Activated naive CD8-positive, alpha-beta T cell treated with anti-CD3 and anti-CD28 coated beads for 36 hours (primary cell): ENCODE measurements at regions not wholly inside any gene's neighbourhood (a gene's known extent, or its start where the extent isn't known, plus 50 kb on each side); places are given as distances from the start of the nearest gene placed in this dataset.
"Not testable (repeated sequence)": the region's sequence is repeated elsewhere in the genome, so short reads cannot be mapped to it uniquely, and the experiment has no call there.

Experiments used
- DNase-seq: peaks from one replicate; pipeline ENCODE4 v3.0.0; 2021
- H3K27ac Mint-ChIP-seq: one replicate; pipeline ENCODE4 v1.8.0; 2022; ENCODE audit warnings: mild to moderate bottlenecking, moderate library complexity, mixed read lengths
- H3K27me3 Mint-ChIP-seq: one replicate; pipeline ENCODE4 v1.8.0; 2022; ENCODE audit warnings: mild to moderate bottlenecking, mixed read lengths
- H3K36me3 Mint-ChIP-seq: one replicate; pipeline ENCODE4 v1.8.0; 2021; ENCODE audit warnings: mild to moderate bottlenecking, mixed read lengths
- H3K4me1 Mint-ChIP-seq: one replicate; pipeline ENCODE4 v1.8.0; 2021; ENCODE audit warnings: mixed read lengths
- H3K4me3 Mint-ChIP-seq: one replicate; pipeline ENCODE4 v1.8.0; 2022; ENCODE audit warnings: mild to moderate bottlenecking, moderate library complexity, mixed read lengths
- H3K9me3 Mint-ChIP-seq: one replicate; pipeline ENCODE4 v1.8.0; 2022; ENCODE audit warnings: mixed read lengths

GRCh38 chr17:68168273-68169164 lies 79.3 kb upstream of the AMZ2 start:
- not testable (repeated sequence) for H3K9me3 Mint-ChIP-seq, DNase-seq, H3K36me3 Mint-ChIP-seq, H3K4me3 Mint-ChIP-seq, H3K27me3 Mint-ChIP-seq, H3K27ac Mint-ChIP-seq
- peaks cover 21% of the 10 kb centered on the region for H3K4me1 Mint-ChIP-seq

- H3K27me3 Mint-ChIP-seq, H3K36me3 Mint-ChIP-seq, H3K27ac Mint-ChIP-seq, DNase-seq, H3K9me3 Mint-ChIP-seq, H3K4me3 Mint-ChIP-seq: not testable (repeated sequence)
- peaks cover 21% of the 10 kb centered on the region for H3K4me1 Mint-ChIP-seq
These were observed 78.5 kb upstream of the AMZ2 start for GRCh38 chr17:68169165-68169821.

- no peak for DNase-seq
- no peaks in the 10 kb centered on the region for H3K9me3 Mint-ChIP-seq
- H3K4me3 Mint-ChIP-seq, result no peak overlapping the region
- H3K27ac Mint-ChIP-seq, result no peak overlapping the region
- H3K27me3 Mint-ChIP-seq, result no peaks in the 10 kb centered on the region
- H3K36me3 Mint-ChIP-seq, result no peaks in the 10 kb centered on the region
- peaks cover 21% of the 10 kb centered on the region for H3K4me1 Mint-ChIP-seq
These were observed 78.0 kb upstream of the AMZ2 start for GRCh38 chr17:68169840-68170239.

GRCh38 chr17:68170246-68170645 lies 77.6 kb upstream of the AMZ2 start:
- Mint-ChIP-seq H3K27ac (no peak overlapping the region), H3K27me3 (no peaks in the 10 kb centered on the region), H3K36me3 (no peaks in the 10 kb centered on the region), H3K4me1 (peaks cover 18% of the 10 kb centered on the region), H3K9me3 (no peaks in the 10 kb centered on the region), H3K4me3 (no peak overlapping the region)
- DNase-seq, result no peak

- no peak overlapping the region for H3K4me3 Mint-ChIP-seq
These were observed 75.3 kb upstream of the AMZ2 start for GRCh38 chr17:68172461-68172954.

GRCh38 chr17:68175416-68175815 lies 72.4 kb upstream of the AMZ2 start:
- Mint-ChIP-seq H3K36me3 (no peaks in the 10 kb centered on the region), H3K9me3 (peaks cover 2% of the 10 kb centered on the region), H3K27me3 (no peaks in the 10 kb centered on the region), H3K4me3 (no peak overlapping the region), H3K4me1 (peaks cover 6% of the 10 kb centered on the region), H3K27ac (no peak overlapping the region)
- no peak for DNase-seq

More at GRCh38 chr17:68172461-68172954, 75.3 kb upstream of the AMZ2 start:
- H3K27me3 Mint-ChIP-seq, result no peaks in the 10 kb centered on the region
- no peaks in the 10 kb centered on the region for H3K9me3 Mint-ChIP-seq
- H3K36me3 Mint-ChIP-seq, result no peaks in the 10 kb centered on the region
- H3K27ac Mint-ChIP-seq, result no peak overlapping the region
- peaks cover 18% of the 10 kb centered on the region for H3K4me1 Mint-ChIP-seq
- DNase-seq, result peak; percentile 50

- Mint-ChIP-seq H3K9me3 (peaks cover 2% of the 10 kb centered on the region), H3K4me3 (no peak overlapping the region), H3K27me3 (no peaks in the 10 kb centered on the region), H3K27ac (no peak overlapping the region), H3K4me1 (peaks cover 11% of the 10 kb centered on the region), H3K36me3 (no peaks in the 10 kb centered on the region)
- DNase-seq, result no peak
These were observed 71.9 kb upstream of the AMZ2 start for GRCh38 chr17:68175905-68176304.

GRCh38 chr17:68176718-68177117 lies 71.1 kb upstream of the AMZ2 start:
- H3K4me1 Mint-ChIP-seq, result peaks cover 16% of the 10 kb centered on the region
- DNase-seq, result no peak
- no peak overlapping the region for H3K4me3 Mint-ChIP-seq
- H3K27ac Mint-ChIP-seq, result no peak overlapping the region
- no peaks in the 10 kb centered on the region for H3K36me3 Mint-ChIP-seq
- H3K9me3 Mint-ChIP-seq, result peaks cover 2% of the 10 kb centered on the region
- H3K27me3 Mint-ChIP-seq, result no peaks in the 10 kb centered on the region

- Mint-ChIP-seq H3K27me3 (no peaks in the 10 kb centered on the region), H3K27ac (no peak overlapping the region), H3K36me3 (no peaks in the 10 kb centered on the region), H3K9me3 (peaks cover 2% of the 10 kb centered on the region), H3K4me3 (no peak overlapping the region), H3K4me1 (peaks cover 35% of the 10 kb centered on the region)
- no peak for DNase-seq
These were observed 69.0 kb upstream of the AMZ2 start for GRCh38 chr17:68178831-68179230.

- Mint-ChIP-seq H3K4me3 (no peak overlapping the region), H3K27ac (no peak overlapping the region), H3K27me3 (no peaks in the 10 kb centered on the region), H3K36me3 (no peaks in the 10 kb centered on the region), H3K4me1 (peaks cover 41% of the 10 kb centered on the region), H3K9me3 (peaks cover 2% of the 10 kb centered on the region)
- no peak for DNase-seq
These were observed 68.5 kb upstream of the AMZ2 start for GRCh38 chr17:68179236-68179925.

GRCh38 chr17:68179926-68180285 lies 67.9 kb upstream of the AMZ2 start:
- Mint-ChIP-seq H3K4me1 (peaks cover 45% of the 10 kb centered on the region), H3K9me3 (peaks cover 2% of the 10 kb centered on the region)

GRCh38 chr17:68182011-68182306 lies 65.9 kb upstream of the AMZ2 start:
- Mint-ChIP-seq H3K27me3 (no peaks in the 10 kb centered on the region), H3K27ac (no peak overlapping the region), H3K4me3 (no peak overlapping the region), H3K9me3 (peaks cover 2% of the 10 kb centered on the region), H3K4me1 (peaks cover 55% of the 10 kb centered on the region), H3K36me3 (no peaks in the 10 kb centered on the region)
- DNase-seq, result no peak

More at GRCh38 chr17:68179926-68180285, 67.9 kb upstream of the AMZ2 start:
- no peak for DNase-seq
- no peak overlapping the region for H3K27ac Mint-ChIP-seq
- H3K4me3 Mint-ChIP-seq, result no peak overlapping the region
- no peaks in the 10 kb centered on the region for H3K36me3 Mint-ChIP-seq
- H3K27me3 Mint-ChIP-seq, result no peaks in the 10 kb centered on the region

GRCh38 chr17:68182940-68183551 lies 64.8 kb upstream of the AMZ2 start:
- peak; percentile 61 for DNase-seq
- Mint-ChIP-seq H3K27me3 (no peaks in the 10 kb centered on the region), H3K9me3 (peaks cover 2% of the 10 kb centered on the region), H3K27ac (peak overlapping the region; percentile 20), H3K4me3 (peak overlapping the region; percentile 42), H3K36me3 (no peaks in the 10 kb centered on the region), H3K4me1 (peaks cover 55% of the 10 kb centered on the region)

- peak overlapping the region; percentile 48 for H3K27ac Mint-ChIP-seq
- peaks cover 2% of the 10 kb centered on the region for H3K9me3 Mint-ChIP-seq
These were observed 63.7 kb upstream of the AMZ2 start for GRCh38 chr17:68184141-68184571.

More at GRCh38 chr17:68184141-68184571, 63.7 kb upstream of the AMZ2 start:
- Mint-ChIP-seq H3K36me3 (no peaks in the 10 kb centered on the region), H3K27me3 (no peaks in the 10 kb centered on the region), H3K4me1 (peaks cover 55% of the 10 kb centered on the region), H3K4me3 (no peak overlapping the region)
- no peak for DNase-seq
